ENCODE measurements at regions not wholly inside any gene's neighbourhood (a gene's known extent, or its start where the extent isn't known, plus 50 kb on each side); places are given as distances from the start of the nearest gene placed in this dataset.

- H3K27me3 Mint-ChIP-seq: no peaks in the 10 kb centered on the region
- H3K9me3 Mint-ChIP-seq: peaks cover 2% of the 10 kb centered on the region
- H3K36me3 Mint-ChIP-seq (ENCODE audit: low read depth): peaks cover 2% of the 10 kb centered on the region
- no peak overlapping the region for H3K4me3 Mint-ChIP-seq
- no peak overlapping the region for H3K27ac Mint-ChIP-seq
- ATAC-seq (no peak), DNase-seq (no peak)
- H3K4me1 Mint-ChIP-seq: peaks cover 2% of the 10 kb centered on the region
Measured at GRCh38 chrX:43019021-43019420, 241.1 kb upstream of the PPP1R2C start.

DNA sequence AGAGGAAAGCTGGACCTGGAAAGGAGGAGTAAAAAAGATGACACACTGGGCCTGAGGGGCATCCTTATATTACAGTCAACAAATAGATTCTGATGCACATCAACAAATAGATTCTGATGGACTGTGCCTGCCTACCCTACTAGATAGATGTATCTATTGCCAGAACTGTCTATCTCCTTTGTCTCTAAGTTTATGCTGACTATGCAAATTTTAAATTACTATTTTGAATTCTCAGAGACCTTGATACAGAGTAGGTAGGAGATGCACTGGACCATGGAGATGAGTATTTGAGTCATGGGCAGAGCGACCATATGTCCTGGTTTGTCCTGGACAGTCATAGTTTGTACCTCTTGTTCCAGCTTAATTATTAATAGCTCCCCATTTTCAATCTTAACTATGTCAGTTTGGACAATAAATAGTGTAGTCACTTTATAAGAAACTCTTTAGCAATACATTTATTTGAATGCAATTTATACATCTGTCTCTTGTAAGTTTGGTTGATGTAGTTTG is 247.9 kb upstream of the PPP1R2C start:
- H3K27ac Mint-ChIP-seq: no peak overlapping the region
- peaks cover 8% of the 10 kb centered on the region for H3K9me3 Mint-ChIP-seq
- DNase-seq (no peak), ATAC-seq (no peak)
- H3K4me3 Mint-ChIP-seq: no peak overlapping the region
- no peaks in the 10 kb centered on the region for H3K27me3 Mint-ChIP-seq
- no peaks in the 10 kb centered on the region for H3K4me1 Mint-ChIP-seq
- peaks cover 2% of the 10 kb centered on the region for H3K36me3 Mint-ChIP-seq (ENCODE audit: low read depth)

- Mint-ChIP-seq H3K4me1 (no peaks in the 10 kb centered on the region), H3K9me3 (peaks cover 3% of the 10 kb centered on the region), H3K36me3 (ENCODE audit: low read depth) (no peaks in the 10 kb centered on the region), H3K4me3 (no peak overlapping the region), H3K27me3 (no peaks in the 10 kb centered on the region), H3K27ac (no peak overlapping the region)
- ATAC-seq (no peak), DNase-seq (no peak)
Measured at GRCh38 chrX:43064096-43064495, 286.1 kb upstream of the PPP1R2C start.

DNA sequence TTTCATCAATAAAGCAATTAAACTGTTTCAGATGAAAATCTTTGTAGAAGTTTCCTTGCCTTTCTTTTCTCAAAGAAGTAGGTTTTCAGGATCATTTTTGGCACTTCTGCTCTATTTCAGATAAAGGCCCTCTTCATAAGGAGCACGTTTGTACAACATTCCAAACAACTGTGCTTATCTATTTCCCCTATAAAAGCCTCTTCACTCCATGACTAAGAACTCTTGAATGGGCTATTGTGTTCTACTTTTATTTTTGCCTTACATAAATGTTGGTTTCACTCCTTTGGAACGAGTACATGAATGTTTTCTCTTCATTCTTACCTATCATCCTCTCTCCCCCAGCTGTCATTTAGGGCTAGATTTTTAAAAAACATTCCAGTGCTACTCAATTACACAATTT is 288.0 kb upstream of the PPP1R2C start:
- Mint-ChIP-seq H3K9me3 (peaks cover 3% of the 10 kb centered on the region), H3K27ac (no peak overlapping the region), H3K27me3 (no peaks in the 10 kb centered on the region), H3K36me3 (ENCODE audit: low read depth) (no peaks in the 10 kb centered on the region), H3K4me3 (no peak overlapping the region), H3K4me1 (no peaks in the 10 kb centered on the region)
- ATAC-seq: no peak
- no peak for DNase-seq

GRCh38 chrX:43068639-43069038 is 290.7 kb upstream of the PPP1R2C start:
- no peak overlapping the region for H3K27ac Mint-ChIP-seq
- DNase-seq (no peak), ATAC-seq (no peak)
- H3K9me3 Mint-ChIP-seq: peaks cover 3% of the 10 kb centered on the region
- H3K4me1 Mint-ChIP-seq: no peaks in the 10 kb centered on the region
- H3K27me3 Mint-ChIP-seq: no peaks in the 10 kb centered on the region
- no peaks in the 10 kb centered on the region for H3K36me3 Mint-ChIP-seq (ENCODE audit: low read depth)
- H3K4me3 Mint-ChIP-seq: no peak overlapping the region

GRCh38 chrX:43083016-43083415 is 305.1 kb upstream of the PPP1R2C start:
- DNase-seq (no peak), ATAC-seq (no peak)
- Mint-ChIP-seq H3K36me3 (ENCODE audit: low read depth) (no peaks in the 10 kb centered on the region), H3K27me3 (no peaks in the 10 kb centered on the region), H3K27ac (no peak overlapping the region), H3K4me3 (no peak overlapping the region), H3K4me1 (no peaks in the 10 kb centered on the region), H3K9me3 (peaks cover 4% of the 10 kb centered on the region)

DNA sequence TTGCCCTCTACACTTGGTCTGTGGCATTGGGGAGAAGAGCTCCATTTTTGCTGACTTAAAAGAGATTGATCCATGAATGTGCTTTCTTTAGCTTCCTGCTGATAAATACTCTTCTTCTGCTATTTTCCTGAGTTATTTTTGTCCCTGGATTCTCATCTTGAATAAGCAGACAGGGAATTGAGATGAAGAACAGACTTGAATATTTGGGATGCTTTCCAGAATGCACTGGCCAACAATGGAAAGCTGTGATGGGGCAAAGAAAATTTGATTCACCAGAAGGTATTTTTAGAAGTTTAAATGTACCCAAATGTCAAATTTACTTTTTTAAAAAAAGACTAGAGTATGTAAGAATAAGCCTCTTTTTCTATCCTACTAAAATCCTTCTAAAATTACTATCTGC is 309.9 kb upstream of the PPP1R2C start:
- H3K9me3 Mint-ChIP-seq: peaks cover 4% of the 10 kb centered on the region
- DNase-seq: no peak
- H3K4me1 Mint-ChIP-seq: no peaks in the 10 kb centered on the region
- H3K27ac Mint-ChIP-seq: no peak overlapping the region
- no peaks in the 10 kb centered on the region for H3K36me3 Mint-ChIP-seq (ENCODE audit: low read depth)
- no peaks in the 10 kb centered on the region for H3K27me3 Mint-ChIP-seq
- no peak for ATAC-seq
- H3K4me3 Mint-ChIP-seq: no peak overlapping the region

- H3K36me3 Mint-ChIP-seq (ENCODE audit: low read depth): no peaks in the 10 kb centered on the region
- DNase-seq (no peak), ATAC-seq (no peak)
- no peak overlapping the region for H3K27ac Mint-ChIP-seq
- H3K4me1 Mint-ChIP-seq: peaks cover 4% of the 10 kb centered on the region
- H3K4me3 Mint-ChIP-seq: no peak overlapping the region
- no peaks in the 10 kb centered on the region for H3K27me3 Mint-ChIP-seq
- H3K9me3 Mint-ChIP-seq: peaks cover 4% of the 10 kb centered on the region
Measured at GRCh38 chrX:43096830-43097229, 318.9 kb upstream of the PPP1R2C start.

- Mint-ChIP-seq H3K27me3 (no peaks in the 10 kb centered on the region), H3K4me1 (peaks cover 7% of the 10 kb centered on the region), H3K36me3 (ENCODE audit: low read depth) (no peaks in the 10 kb centered on the region), H3K4me3 (no peak overlapping the region), H3K27ac (no peak overlapping the region), H3K9me3 (no peaks in the 10 kb centered on the region)
- no peak for ATAC-seq
- DNase-seq: no peak
Measured at GRCh38 chrX:43106009-43106408, 328.0 kb upstream of the PPP1R2C start.

- no peak overlapping the region for H3K4me3 Mint-ChIP-seq
- no peak overlapping the region for H3K27ac Mint-ChIP-seq
- ATAC-seq (no peak), DNase-seq (no peak)
- H3K36me3 Mint-ChIP-seq (ENCODE audit: low read depth): no peaks in the 10 kb centered on the region
- H3K4me1 Mint-ChIP-seq: peaks cover 7% of the 10 kb centered on the region
- H3K27me3 Mint-ChIP-seq: no peaks in the 10 kb centered on the region
- no peaks in the 10 kb centered on the region for H3K9me3 Mint-ChIP-seq
Measured at GRCh38 chrX:43108828-43109227, 330.9 kb upstream of the PPP1R2C start.

- no peaks in the 10 kb centered on the region for H3K36me3 Mint-ChIP-seq (ENCODE audit: low read depth)
- no peaks in the 10 kb centered on the region for H3K27me3 Mint-ChIP-seq
- H3K4me1 Mint-ChIP-seq: peaks cover 2% of the 10 kb centered on the region
- no peak overlapping the region for H3K27ac Mint-ChIP-seq
- no peak overlapping the region for H3K4me3 Mint-ChIP-seq
- ATAC-seq (no peak), DNase-seq (no peak)
- H3K9me3 Mint-ChIP-seq: no peaks in the 10 kb centered on the region
Measured at GRCh38 chrX:43121637-43122036, 343.7 kb upstream of the PPP1R2C start.

- H3K36me3 Mint-ChIP-seq (ENCODE audit: low read depth): no peaks in the 10 kb centered on the region
- ATAC-seq (no peak), DNase-seq (no peak)
- no peaks in the 10 kb centered on the region for H3K4me1 Mint-ChIP-seq
- H3K27me3 Mint-ChIP-seq: no peaks in the 10 kb centered on the region
- H3K27ac Mint-ChIP-seq: no peak overlapping the region
- no peak overlapping the region for H3K4me3 Mint-ChIP-seq
- H3K9me3 Mint-ChIP-seq: peaks cover 4% of the 10 kb centered on the region
Measured at GRCh38 chrX:43139645-43140044, 361.7 kb upstream of the PPP1R2C start.

GRCh38 chrX:43140582-43140981 is 362.6 kb upstream of the PPP1R2C start:
- no peak overlapping the region for H3K27ac Mint-ChIP-seq
- H3K4me1 Mint-ChIP-seq: no peaks in the 10 kb centered on the region
- H3K27me3 Mint-ChIP-seq: no peaks in the 10 kb centered on the region
- no peaks in the 10 kb centered on the region for H3K9me3 Mint-ChIP-seq
- no peak for DNase-seq
- ATAC-seq: no peak
- H3K4me3 Mint-ChIP-seq: no peak overlapping the region
- no peaks in the 10 kb centered on the region for H3K36me3 Mint-ChIP-seq (ENCODE audit: low read depth)

GRCh38 chrX:43141885-43142284 is 363.9 kb upstream of the PPP1R2C start:
- no peaks in the 10 kb centered on the region for H3K9me3 Mint-ChIP-seq
- ATAC-seq (no peak), DNase-seq (no peak)
- no peaks in the 10 kb centered on the region for H3K27me3 Mint-ChIP-seq
- no peaks in the 10 kb centered on the region for H3K36me3 Mint-ChIP-seq (ENCODE audit: low read depth)
- no peak overlapping the region for H3K27ac Mint-ChIP-seq
- H3K4me1 Mint-ChIP-seq: no peaks in the 10 kb centered on the region
- no peak overlapping the region for H3K4me3 Mint-ChIP-seq

DNA sequence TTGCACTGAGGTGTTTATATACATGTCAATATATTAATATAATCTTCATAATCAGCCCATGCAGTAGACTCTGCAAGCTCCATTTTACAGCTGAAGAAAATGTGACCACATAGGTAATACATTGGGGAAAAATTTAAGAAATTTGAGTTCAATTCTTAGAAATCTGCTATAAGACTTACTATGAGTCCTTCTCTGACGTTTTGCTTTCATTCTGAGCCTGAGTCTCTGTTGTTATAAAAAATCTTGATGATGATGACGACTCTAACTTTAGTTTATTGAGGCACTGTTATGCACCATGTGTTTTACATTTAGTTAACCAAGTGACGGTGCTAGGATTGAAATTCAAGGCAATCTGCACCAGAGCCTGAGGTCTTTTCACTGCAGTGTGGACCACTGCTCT is 370.3 kb upstream of the PPP1R2C start:
- no peak for ATAC-seq
- DNase-seq: no peak
- Mint-ChIP-seq H3K27ac (no peak overlapping the region), H3K9me3 (peaks cover 7% of the 10 kb centered on the region), H3K4me3 (no peak overlapping the region), H3K36me3 (ENCODE audit: low read depth) (no peaks in the 10 kb centered on the region), H3K27me3 (no peaks in the 10 kb centered on the region), H3K4me1 (peaks cover 11% of the 10 kb centered on the region)

DNA sequence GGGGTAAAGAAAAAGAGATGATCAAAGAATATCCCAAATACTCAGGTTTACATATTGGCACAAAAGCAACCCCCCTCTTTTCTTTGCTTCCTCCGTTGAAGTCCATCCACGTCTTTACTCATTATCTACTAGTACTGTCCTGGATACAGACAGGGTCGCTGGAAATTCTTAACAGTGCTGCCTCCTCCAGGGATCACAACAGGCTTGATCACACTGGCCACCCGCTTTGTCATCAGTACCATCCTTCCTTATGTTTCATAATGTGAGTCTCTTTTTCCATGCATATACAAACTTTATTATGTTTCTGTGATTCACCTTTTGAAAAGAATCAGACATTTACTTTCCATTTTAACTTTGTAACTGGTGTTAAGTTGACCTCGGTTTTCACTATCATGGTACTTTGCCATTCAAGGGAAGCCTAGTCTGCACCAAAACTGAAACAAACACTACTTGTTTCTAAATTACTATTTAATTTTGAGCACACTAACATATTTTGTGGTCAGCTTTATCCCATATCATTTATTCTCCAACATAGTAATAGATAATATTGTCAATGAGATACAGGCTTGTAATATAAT is 387.5 kb upstream of the PPP1R2C start:
- H3K27ac Mint-ChIP-seq: peak overlapping the region; percentile 57

More for the DNA sequence above, 387.5 kb upstream of the PPP1R2C start:
- Mint-ChIP-seq H3K9me3 (peaks cover 5% of the 10 kb centered on the region), H3K27me3 (no peaks in the 10 kb centered on the region), H3K36me3 (ENCODE audit: low read depth) (peaks cover 1% of the 10 kb centered on the region), H3K4me1 (peaks cover 13% of the 10 kb centered on the region), H3K4me3 (no peak overlapping the region)
- peak; percentile 93 for ATAC-seq
- peak; percentile 1 for DNase-seq

Data from activated naive CD8-positive, alpha-beta T cell treated with anti-CD3 and anti-CD28 coated beads, Interleukin-2, amount 50 U/mL, for 24 hours (primary cell).